DND-41 (cell line): ENCODE measurements at regions not wholly inside any gene's neighbourhood (a gene's known extent, or its start where the extent isn't known, plus 50 kb on each side); places are given as distances from the start of the nearest gene placed in this dataset.

ENCODE experiments used
- ATAC-seq: fragments of 200-7000 bp; cut with Tn5 transposase; 3 replicates; pipeline ENCODE4 v1.9.1; 2021; ENCODE audit warnings: low read depth; ENCODE audit not compliant: insufficient read depth
- DNase-seq: peaks from one replicate; pipeline ENCODE4 v3.0.0-alpha.2; 2020
- H2AFZ ChIP-seq: 2 replicates; pipeline ENCODE4 v1.6.0; 2012; ENCODE audit warnings: low read depth, low read length
- H3K27ac ChIP-seq: 2 replicates; pipeline ENCODE4 v1.5.1; 2012; ENCODE audit warnings: low read length, inconsistent platforms
- H3K27me3 ChIP-seq: fragments of 200-600 bp; sonication (generic); 2 replicates; pipeline ENCODE4 v1.6.0; 2012; ENCODE audit warnings: low read length, mild to moderate bottlenecking, inconsistent platforms; ENCODE audit not compliant: insufficient read depth, poor library complexity
- H3K36me3 ChIP-seq: 2 replicates; pipeline ENCODE4 v1.5.1; 2012; ENCODE audit warnings: low read length, inconsistent platforms; ENCODE audit not compliant: insufficient read depth
- H3K4me1 ChIP-seq: 2 replicates; pipeline ENCODE4 v1.5.1; 2012; ENCODE audit warnings: mild to moderate bottlenecking, low read length; ENCODE audit not compliant: insufficient read depth
- H3K4me2 ChIP-seq: 2 replicates; pipeline ENCODE4 v1.6.0; 2012; ENCODE audit warnings: mild to moderate bottlenecking, moderate library complexity, low read length, inconsistent platforms; ENCODE audit not compliant: insufficient read depth
- H3K4me3 ChIP-seq, 2 experiments: fragments of 200-600 bp in 1 of 2; shearing (Covaris generic) in 1 of 2; 2 replicates each; pipeline ENCODE4 v1.5.1; 2012 to 2016; ENCODE audit warnings: inconsistent platforms in 2 of 2, low read length in 2 of 2, mild to moderate bottlenecking in 2 of 2, low read depth in 1 of 2, moderate library complexity in 1 of 2
- H3K79me2 ChIP-seq: 2 replicates; pipeline ENCODE4 v1.6.0; 2012; ENCODE audit warnings: low read length, inconsistent platforms; ENCODE audit not compliant: insufficient read depth
- H3K9ac ChIP-seq: 2 replicates; pipeline ENCODE4 v1.6.0; 2012; ENCODE audit warnings: low read depth, mild to moderate bottlenecking, inconsistent platforms, low read length, moderate library complexity
- H3K9me3 ChIP-seq: 2 replicates; pipeline ENCODE4 v1.5.1; 2012; ENCODE audit warnings: low read length, moderate library complexity, mild to moderate bottlenecking, inconsistent platforms; ENCODE audit not compliant: insufficient read depth, severe bottlenecking
- H4K20me1 ChIP-seq: 2 replicates; pipeline ENCODE4 v1.6.0; 2012; ENCODE audit warnings: low read length; ENCODE audit not compliant: insufficient read depth
- EZH2 ChIP-seq: IDR thresholded peaks from 3 replicates; pipeline ENCODE4 v1.6.1; 2012; ENCODE audit warnings: borderline replicate concordance, low read depth, mild to moderate bottlenecking, moderate library complexity, low read length, inconsistent platforms; ENCODE audit not compliant: severe bottlenecking
- TF ChIP-seq, protein P1 (sequence below): IDR thresholded peaks from 2 replicates; pipeline ENCODE4 v1.5.1; 2012; ENCODE audit warnings: borderline replicate concordance, low read length, moderate library complexity, mild to moderate bottlenecking; ENCODE audit not compliant: poor library complexity, severe bottlenecking; ENCODE audit errors: extremely low read depth

DNA sequence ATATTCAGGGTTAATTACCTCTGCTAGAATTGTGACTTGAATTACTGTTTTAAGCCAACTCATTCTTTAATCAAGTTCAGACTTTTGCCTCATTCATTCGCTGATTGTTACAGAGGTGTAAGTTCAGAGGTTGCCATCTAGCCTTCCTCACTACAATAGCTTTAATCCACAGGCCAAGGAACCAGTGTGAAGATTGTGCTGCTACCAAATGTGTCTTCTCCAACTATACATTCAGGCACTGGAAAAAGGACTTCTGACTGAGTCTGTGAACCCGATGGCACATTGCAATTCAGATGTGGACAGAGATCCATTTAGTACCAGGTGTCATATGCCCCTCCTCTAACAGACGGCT, 111.2 kb upstream of the ADGRF1 start:
- TF ChIP-seq, protein P1, sequence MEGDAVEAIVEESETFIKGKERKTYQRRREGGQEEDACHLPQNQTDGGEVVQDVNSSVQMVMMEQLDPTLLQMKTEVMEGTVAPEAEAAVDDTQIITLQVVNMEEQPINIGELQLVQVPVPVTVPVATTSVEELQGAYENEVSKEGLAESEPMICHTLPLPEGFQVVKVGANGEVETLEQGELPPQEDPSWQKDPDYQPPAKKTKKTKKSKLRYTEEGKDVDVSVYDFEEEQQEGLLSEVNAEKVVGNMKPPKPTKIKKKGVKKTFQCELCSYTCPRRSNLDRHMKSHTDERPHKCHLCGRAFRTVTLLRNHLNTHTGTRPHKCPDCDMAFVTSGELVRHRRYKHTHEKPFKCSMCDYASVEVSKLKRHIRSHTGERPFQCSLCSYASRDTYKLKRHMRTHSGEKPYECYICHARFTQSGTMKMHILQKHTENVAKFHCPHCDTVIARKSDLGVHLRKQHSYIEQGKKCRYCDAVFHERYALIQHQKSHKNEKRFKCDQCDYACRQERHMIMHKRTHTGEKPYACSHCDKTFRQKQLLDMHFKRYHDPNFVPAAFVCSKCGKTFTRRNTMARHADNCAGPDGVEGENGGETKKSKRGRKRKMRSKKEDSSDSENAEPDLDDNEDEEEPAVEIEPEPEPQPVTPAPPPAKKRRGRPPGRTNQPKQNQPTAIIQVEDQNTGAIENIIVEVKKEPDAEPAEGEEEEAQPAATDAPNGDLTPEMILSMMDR, result no peak
- no peak for TF ChIP-seq EZH2
- Histone ChIP-seq H3K27me3 (no peaks in the 10 kb centered on the region), H2AFZ (no peak overlapping the region), H3K4me2 (no peak overlapping the region), H3K4me3 (no peak overlapping the region), H3K79me2 (no peaks in the 10 kb centered on the region), H3K4me1 (no peaks in the 10 kb centered on the region), H3K9me3 (no peaks in the 10 kb centered on the region), H3K27ac (no peak overlapping the region), H4K20me1 (no peaks in the 10 kb centered on the region), H3K36me3 (no peaks in the 10 kb centered on the region), H3K9ac (no peak overlapping the region)
- DNase-seq, result no peak
- no peak for ATAC-seq

GRCh38 chr6:47152666-47153403, 110.7 kb upstream of the ADGRF1 start:
- H4K20me1 ChIP-seq, result no peaks in the 10 kb centered on the region
- no peak overlapping the region for H2AFZ ChIP-seq
- ATAC-seq (no peak), DNase-seq (no peak)
- H3K79me2 ChIP-seq, result no peaks in the 10 kb centered on the region
- H3K9me3 ChIP-seq, result no peaks in the 10 kb centered on the region
- no peak overlapping the region for H3K9ac ChIP-seq
- TF ChIP-seq EZH2, result no peak
- TF ChIP-seq, protein P1, result no peak
- no peak overlapping the region for H3K4me3 ChIP-seq
- no peaks in the 10 kb centered on the region for H3K4me1 ChIP-seq
- H3K27me3 ChIP-seq, result no peaks in the 10 kb centered on the region
- no peak overlapping the region for H3K27ac ChIP-seq
- H3K36me3 ChIP-seq, result no peaks in the 10 kb centered on the region
- H3K4me2 ChIP-seq, result no peak overlapping the region

- Histone ChIP-seq H3K9ac (no peak overlapping the region), H2AFZ (no peak overlapping the region), H3K27ac (no peak overlapping the region), H3K36me3 (no peaks in the 10 kb centered on the region), H3K4me1 (no peaks in the 10 kb centered on the region), H3K27me3 (no peaks in the 10 kb centered on the region), H3K79me2 (no peaks in the 10 kb centered on the region), H3K4me2 (no peak overlapping the region), H3K4me3 (no peak overlapping the region), H4K20me1 (no peaks in the 10 kb centered on the region), H3K9me3 (no peaks in the 10 kb centered on the region)
- no peak for DNase-seq
- ATAC-seq, result no peak
- TF ChIP-seq, protein P1, result no peak
- no peak for TF ChIP-seq EZH2
These were observed 109.2 kb upstream of the ADGRF1 start for GRCh38 chr6:47151232-47151898.
